Adrenal gland (tissue), 5 donors: ENCODE measurements at regions not wholly inside any gene's neighbourhood (a gene's known extent, or its start where the extent isn't known, plus 50 kb on each side); places are given as distances from the start of the nearest gene placed in this dataset.

Experiments
- CTCF ChIP-seq, 6 experiments: fragments of 450-650 bp in 4 of 6; fragments of 200-600 bp in 2 of 6; sonication (generic) in 1 of 6; IDR thresholded peaks; 1 replicate in 5 of 6; 2 replicates in 1 of 6; pipeline versions ENCODE4 v1.5.1 to v1.8.0; 2016 to 2021; ENCODE audit warnings: antibody characterized with exemption in 6 of 6, mild to moderate bottlenecking in 2 of 6, moderate library complexity in 1 of 6
- POLR2A ChIP-seq, 2 donors: fragments of 450-650 bp; IDR thresholded peaks; one replicate each; pipeline ENCODE4 v1.6.1; 2017; ENCODE audit warnings: antibody characterized with exemption in 2 of 2, mild to moderate bottlenecking in 2 of 2, moderate library complexity in 1 of 2
- donor health status: DM: no; HTN: no; CAD: no.

GRCh38 chr2:186205254-186205911 is 280.7 kb upstream of the ZC3H15 start:
- TF ChIP-seq CTCF (IDR thresholded peaks at IDR 0.05), result no peak
- TF ChIP-seq POLR2A (IDR thresholded peaks at IDR 0.05), result no peak
